BLaER1 treated with 17β-estradiol and CSF1 and Interleukin-3, amounts not matched to agents 10 nM and 100 nM (cell line): ENCODE measurements at regions not wholly inside any gene's neighbourhood (a gene's known extent, or its start where the extent isn't known, plus 50 kb on each side); places are given as distances from the start of the nearest gene placed in this dataset.

Source experiments
- H3K27ac ChIP-seq, 11 experiments: shearing (Covaris generic); formaldehyde crosslinking; 2 replicates each; pipeline ENCODE4 v1.8.1; 2022
- H3K27me3 ChIP-seq, 11 experiments: shearing (Covaris generic); formaldehyde crosslinking; 2 replicates each; pipeline ENCODE4 v1.8.1; 2022
- H3K36me3 ChIP-seq, 11 experiments: shearing (Covaris generic); formaldehyde crosslinking; 2 replicates each; pipeline ENCODE4 v1.8.1; 2022
- H3K4me1 ChIP-seq, 10 experiments: shearing (Covaris generic); formaldehyde crosslinking; 2 replicates each; pipeline ENCODE4 v1.8.1; 2022
- H3K4me2 ChIP-seq, 11 experiments: shearing (Covaris generic); formaldehyde crosslinking; 2 replicates each; pipeline ENCODE4 v1.8.1; 2022
- H3K4me3 ChIP-seq, 10 experiments: shearing (Covaris generic); formaldehyde crosslinking; 2 replicates each; pipeline ENCODE4 v1.8.1; 2022
- H3K9ac ChIP-seq, 11 experiments: shearing (Covaris generic); formaldehyde crosslinking; 2 replicates each; pipeline ENCODE4 v1.8.1; 2022
- H3K9me3 ChIP-seq, 11 experiments: shearing (Covaris generic); formaldehyde crosslinking; replicated peaks in 1 of 11; 2 replicates each; pipeline ENCODE4 v1.8.1; 2022
- H4K20me1 ChIP-seq, 11 experiments: shearing (Covaris generic); formaldehyde crosslinking; 2 replicates each; pipeline ENCODE4 v1.8.1; 2022
- Cebpa-rat ChIP-seq, 11 experiments: shearing (Covaris generic); IDR thresholded peaks; 2 replicates each; pipeline ENCODE4 v1.8.1; 2022

GRCh38 chr9:70466976-70467561 is 52.6 kb upstream of the KLF9 start:
- TF ChIP-seq Cebpa-rat (IDR thresholded peaks at IDR 0.05), result no peak; a peak in 1 of 22 replicates
- Histone ChIP-seq H4K20me1 (no peaks in the 10 kb centered on the region), H3K4me1 (peaks cover 0 to 66% (median 0%) of the 10 kb centered on the region in 10 experiments; a peak in 8 of 20 replicates), H3K36me3 (no peaks in the 10 kb centered on the region), H3K4me3 (no peak overlapping the region), H3K27me3 (no peaks in the 10 kb centered on the region), H3K9ac (peak overlapping the region in 2 of 11 experiments; percentile 18 to 24; a peak in 2 of 22 replicates), H3K4me2 (peak overlapping the region in 4 of 11 experiments; percentile 28 to 70 (median 48); a peak in 7 of 22 replicates), H3K9me3 (no peaks in the 10 kb centered on the region), H3K27ac (peak overlapping the region in 3 of 11 experiments; percentile 47 to 65 (median 61); a peak in 5 of 22 replicates)

- H3K4me3 ChIP-seq, result no peak overlapping the region
- H3K36me3 ChIP-seq, result no peaks in the 10 kb centered on the region
- H3K9me3 ChIP-seq, result no peaks in the 10 kb centered on the region
- no peak overlapping the region for H3K9ac ChIP-seq
- no peaks in the 10 kb centered on the region for H3K27me3 ChIP-seq
- peak overlapping the region in 3 of 11 experiments; percentile 47 to 70 (median 49); a peak in 6 of 22 replicates for H3K4me2 ChIP-seq
- H3K27ac ChIP-seq, result peak overlapping the region in 2 of 11 experiments; percentile 61 to 65; a peak in 4 of 22 replicates
- H4K20me1 ChIP-seq, result no peaks in the 10 kb centered on the region
- TF ChIP-seq Cebpa-rat (IDR thresholded peaks at IDR 0.05), result no peak
- peaks cover 0 to 66% (median 0%) of the 10 kb centered on the region in 10 experiments; a peak in 8 of 20 replicates for H3K4me1 ChIP-seq
Measured at GRCh38 chr9:70465904-70466303, 51.4 kb upstream of the KLF9 start.

GRCh38 chr9:70465398-70465797 is 50.9 kb upstream of the KLF9 start:
- no peak overlapping the region for H3K9ac ChIP-seq
- H3K9me3 ChIP-seq, result no peaks in the 10 kb centered on the region
- H3K4me2 ChIP-seq, result peak overlapping the region in 3 of 11 experiments; percentile 17 to 49 (median 47); a peak in 2 of 22 replicates
- TF ChIP-seq Cebpa-rat (IDR thresholded peaks at IDR 0.05), result no peak
- H3K4me1 ChIP-seq, result peaks cover 0 to 61% (median 0%) of the 10 kb centered on the region in 10 experiments; a peak in 8 of 20 replicates
- no peaks in the 10 kb centered on the region for H3K27me3 ChIP-seq
- no peaks in the 10 kb centered on the region for H4K20me1 ChIP-seq
- no peaks in the 10 kb centered on the region for H3K36me3 ChIP-seq
- H3K27ac ChIP-seq, result no peak overlapping the region
- H3K4me3 ChIP-seq, result no peak overlapping the region
